Erythroblast (primary cell): ENCODE measurements at regions not wholly inside any gene's neighbourhood (a gene's known extent, or its start where the extent isn't known, plus 50 kb on each side); places are given as distances from the start of the nearest gene placed in this dataset.

ENCODE experiments used
- GATA1 ChIP-seq: IDR thresholded peaks from 2 replicates; pipeline ENCODE4 v1.6.1; 2011; ENCODE audit warnings: low read depth, mild to moderate bottlenecking, control low read depth, low read length, moderate library complexity
- POLR2A ChIP-seq: IDR thresholded peaks from 2 replicates; pipeline ENCODE4 v1.6.1; 2011; ENCODE audit warnings: mild to moderate bottlenecking, low read length

GRCh38 chr9:97787551-97787950 lies 65.5 kb upstream of the FOXE1 start:
- TF ChIP-seq GATA1 (no peak), POLR2A (no peak)
